Uterus (tissue), 2 donors: ENCODE measurements at regions not wholly inside any gene's neighbourhood (a gene's known extent, or its start where the extent isn't known, plus 50 kb on each side); places are given as distances from the start of the nearest gene placed in this dataset.

ENCODE experiments used
- POLR2A ChIP-seq, 2 donors: fragments of 450-650 bp; IDR thresholded peaks; one replicate each; pipeline ENCODE4 v1.6.1; 2016; ENCODE audit warnings: antibody characterized with exemption in 2 of 2, mild to moderate bottlenecking in 1 of 2, moderate library complexity in 1 of 2
- TF ChIP-seq, protein P1 (sequence below), 4 experiments: fragments of 200-600 bp in 2 of 4; fragments of 450-650 bp in 2 of 4; sonication (generic) in 2 of 4; IDR thresholded peaks; one replicate each; pipeline ENCODE4 v1.5.1; 2016 to 2019; ENCODE audit warnings: antibody characterized with exemption in 4 of 4, mild to moderate bottlenecking in 2 of 4, moderate library complexity in 1 of 4

DNA sequence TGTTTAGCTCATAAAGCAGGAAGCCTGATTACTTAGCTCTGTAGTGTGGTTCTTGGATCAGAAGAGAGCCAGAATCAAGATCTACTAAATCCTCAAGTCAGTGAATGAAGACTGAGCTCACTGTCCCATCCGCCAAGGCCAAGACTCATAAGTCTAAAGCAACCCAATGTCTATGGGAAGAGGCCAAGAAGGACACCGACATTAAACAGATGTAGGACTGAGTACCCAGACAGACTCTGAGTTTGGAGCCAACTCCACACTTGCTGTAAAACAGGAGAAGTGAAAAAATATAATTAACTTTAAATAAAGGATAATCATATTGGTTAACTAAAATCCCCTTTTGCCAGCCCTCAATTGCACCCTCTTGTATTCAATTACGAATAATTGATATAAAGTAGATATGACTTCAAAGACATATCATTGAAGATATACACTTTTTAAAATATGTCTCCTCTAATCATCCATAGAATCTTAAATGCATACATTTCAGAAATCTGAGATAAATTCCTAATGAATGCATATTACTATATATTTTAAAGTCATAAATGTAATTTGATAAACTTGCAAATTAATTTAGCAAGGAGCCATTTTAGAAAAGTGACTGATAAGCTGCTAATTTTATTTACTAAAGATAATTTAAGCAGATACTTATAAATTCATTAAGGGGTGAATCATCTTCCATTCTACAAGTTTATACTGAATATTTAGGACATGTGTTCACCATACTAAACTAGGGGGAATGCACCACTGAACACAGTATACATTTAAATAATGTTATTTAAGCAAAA lies 617.0 kb upstream of the ARID1B start:
- TF ChIP-seq, protein P1, sequence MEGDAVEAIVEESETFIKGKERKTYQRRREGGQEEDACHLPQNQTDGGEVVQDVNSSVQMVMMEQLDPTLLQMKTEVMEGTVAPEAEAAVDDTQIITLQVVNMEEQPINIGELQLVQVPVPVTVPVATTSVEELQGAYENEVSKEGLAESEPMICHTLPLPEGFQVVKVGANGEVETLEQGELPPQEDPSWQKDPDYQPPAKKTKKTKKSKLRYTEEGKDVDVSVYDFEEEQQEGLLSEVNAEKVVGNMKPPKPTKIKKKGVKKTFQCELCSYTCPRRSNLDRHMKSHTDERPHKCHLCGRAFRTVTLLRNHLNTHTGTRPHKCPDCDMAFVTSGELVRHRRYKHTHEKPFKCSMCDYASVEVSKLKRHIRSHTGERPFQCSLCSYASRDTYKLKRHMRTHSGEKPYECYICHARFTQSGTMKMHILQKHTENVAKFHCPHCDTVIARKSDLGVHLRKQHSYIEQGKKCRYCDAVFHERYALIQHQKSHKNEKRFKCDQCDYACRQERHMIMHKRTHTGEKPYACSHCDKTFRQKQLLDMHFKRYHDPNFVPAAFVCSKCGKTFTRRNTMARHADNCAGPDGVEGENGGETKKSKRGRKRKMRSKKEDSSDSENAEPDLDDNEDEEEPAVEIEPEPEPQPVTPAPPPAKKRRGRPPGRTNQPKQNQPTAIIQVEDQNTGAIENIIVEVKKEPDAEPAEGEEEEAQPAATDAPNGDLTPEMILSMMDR (IDR thresholded peaks at IDR 0.05), result no peak
- TF ChIP-seq POLR2A (IDR thresholded peaks at IDR 0.05), result no peak
